ENCODE measurements at regions not wholly inside any gene's neighbourhood (a gene's known extent, or its start where the extent isn't known, plus 50 kb on each side); places are given as distances from the start of the nearest gene placed in this dataset.

- H3K4me3 Mint-ChIP-seq: no peak overlapping the region
- Histone ChIP-seq H2AK5ac (ENCODE audit: insufficient read length, low read length) (no peak overlapping the region), H3K79me1 (ENCODE audit: insufficient read depth, low read depth, low read length, poor library complexity, severe bottlenecking) (no peaks in the 10 kb centered on the region), H3K14ac (ENCODE audit: insufficient read depth, low read length) (no peak overlapping the region), H2AFZ (ENCODE audit: low read length) (peak overlapping the region; percentile 2), H4K8ac (replicated peaks; ENCODE audit: insufficient read length, low read depth, low read length) (no peak overlapping the region), H4K91ac (ENCODE audit: insufficient read length, low read depth, low read length) (no peak overlapping the region), H3K23ac (ENCODE audit: insufficient read length, low read depth, low read length) (no peak overlapping the region), H2BK12ac (ENCODE audit: insufficient read length, low read depth, low read length) (no peak overlapping the region), H3T11ph (ENCODE audit: low read length) (no peak overlapping the region), H2BK5ac (ENCODE audit: insufficient read length, low read length) (no peak overlapping the region), H3K79me2 (ENCODE audit: insufficient read depth, low read length) (no peaks in the 10 kb centered on the region), H3K4me1 (ENCODE audit: insufficient read depth, low read length) (no peaks in the 10 kb centered on the region; the same call in 1 of the 2 replicates), H3K27ac (ENCODE audit: insufficient read length, low read depth, low read length) (no peak overlapping the region), H3K4me2 (ENCODE audit: insufficient read depth, insufficient read length, low read length) (no peak overlapping the region), H3K27me3 (ENCODE audit: insufficient read depth, low read length) (no peaks in the 10 kb centered on the region), H4K20me1 (ENCODE audit: control insufficient read depth, insufficient read depth, insufficient read length) (no peaks in the 10 kb centered on the region), H2BK120ac (ENCODE audit: low read depth, low read length, poor library complexity, severe bottlenecking) (no peak overlapping the region), H2BK20ac (ENCODE audit: low read depth, low read length, poor library complexity, severe bottlenecking) (no peak overlapping the region), H3K9me3 (ENCODE audit: control insufficient read depth, low read depth, low read length) (no peaks in the 10 kb centered on the region), H3K9ac (ENCODE audit: extremely low read depth, insufficient read length, low read length) (no peak overlapping the region), H3K23me2 (ENCODE audit: insufficient read length, low read depth, low read length, poor library complexity, severe bottlenecking) (no peaks in the 10 kb centered on the region), H3K4ac (ENCODE audit: low read depth, low read length) (no peak overlapping the region), H3K56ac (ENCODE audit: insufficient read length, low read depth, low read length) (no peak overlapping the region), H4K5ac (ENCODE audit: insufficient read length, low read depth, low read length) (no peak overlapping the region), H2BK15ac (ENCODE audit: low read depth, low read length) (no peak overlapping the region), H3K18ac (ENCODE audit: insufficient read length, low read depth, low read length) (no peak overlapping the region)
- H3K9me3 Mint-ChIP-seq: peaks cover 2 to 4% of the 10 kb centered on the region in 2 experiments; a peak in 2 of 5 replicates
- WGBS (ENCODE audit: extremely low coverage, insufficient read length, low lambda C conversion rate): no CpG with 5 or more reads among the region's 3 CpGs
- DNase-seq: no peak
- TF ChIP-seq CTCF (conservative IDR thresholded peaks at IDR 0.05): no peak
- H3K36me3 Mint-ChIP-seq (ENCODE audit: insufficient read depth in 1 of 3, low read depth in 3 of 3): peaks cover 0 to 5% (median 0%) of the 10 kb centered on the region in 3 experiments; a peak in 2 of 7 replicates
- peak overlapping the region in 1 of 3 experiments; percentile 24; a peak in 1 of 7 replicates for H3K27ac Mint-ChIP-seq
- peaks cover 6% of the 10 kb centered on the region in 2 experiments; a peak in 3 of 4 replicates for H3K4me1 Mint-ChIP-seq
- no peaks in the 10 kb centered on the region for H3K27me3 Mint-ChIP-seq (ENCODE audit: low read depth)
These were observed 440.4 kb downstream of the EFNA5 start for GRCh38 chr5:107230367-107230766.
